H9 (cell line): ENCODE measurements at regions not wholly inside any gene's neighbourhood (a gene's known extent, or its start where the extent isn't known, plus 50 kb on each side); places are given as distances from the start of the nearest gene placed in this dataset.

Experiments used
- DNase-seq: peaks from one replicate; pipeline ENCODE4 v3.0.0-alpha.2; 2017
- H2AFZ ChIP-seq: one replicate; pipeline ENCODE4 v1.6.1; 2013; ENCODE audit warnings: mild to moderate bottlenecking, low read length, control low read depth, moderate library complexity
- H2AK5ac ChIP-seq: 2 replicates; pipeline ENCODE4 v1.6.1; 2013; ENCODE audit warnings: low read length, control low read depth, mixed read lengths; ENCODE audit not compliant: insufficient read length
- H2BK120ac ChIP-seq: one replicate; pipeline ENCODE4 v1.6.1; 2013; ENCODE audit warnings: low read depth, mild to moderate bottlenecking, low read length, control low read depth, inconsistent platforms; ENCODE audit not compliant: poor library complexity, severe bottlenecking
- H2BK12ac ChIP-seq: 2 replicates; pipeline ENCODE4 v1.6.1; 2013; ENCODE audit warnings: low read length, control low read depth, mixed read lengths, low read depth; ENCODE audit not compliant: insufficient read length
- H2BK15ac ChIP-seq: 2 replicates; pipeline ENCODE4 v1.6.1; 2013; ENCODE audit warnings: low read depth, low read length, control low read depth
- H2BK20ac ChIP-seq: one replicate; pipeline ENCODE4 v1.6.1; 2013; ENCODE audit warnings: low read depth, mild to moderate bottlenecking, low read length, control low read depth, inconsistent platforms; ENCODE audit not compliant: poor library complexity, severe bottlenecking
- H2BK5ac ChIP-seq: 2 replicates; pipeline ENCODE4 v1.6.1; 2013; ENCODE audit warnings: low read length, control low read depth, mixed read lengths; ENCODE audit not compliant: insufficient read length
- H3K14ac ChIP-seq: 2 replicates; pipeline ENCODE4 v1.6.1; 2013; ENCODE audit warnings: low read length, control low read depth; ENCODE audit not compliant: insufficient read depth
- H3K18ac ChIP-seq: 2 replicates; pipeline ENCODE4 v1.6.1; 2013; ENCODE audit warnings: low read depth, mild to moderate bottlenecking, mixed read lengths, low read length, control low read depth; ENCODE audit not compliant: insufficient read length
- H3K23ac ChIP-seq: 2 replicates; pipeline ENCODE4 v1.6.1; 2013; ENCODE audit warnings: low read length, control low read depth, mixed read lengths, low read depth; ENCODE audit not compliant: insufficient read length
- H3K23me2 ChIP-seq: 2 replicates; pipeline ENCODE4 v1.6.1; 2013; ENCODE audit warnings: low read depth, mild to moderate bottlenecking, mixed read lengths, low read length, control low read depth; ENCODE audit not compliant: insufficient read length, poor library complexity, severe bottlenecking
- H3K27ac ChIP-seq: 2 replicates; pipeline ENCODE4 v1.5.1; 2013; ENCODE audit warnings: low read length, control low read depth, mixed read lengths, low read depth; ENCODE audit not compliant: insufficient read length
- H3K27me3 ChIP-seq: 2 replicates; pipeline ENCODE4 v1.6.1; 2013; ENCODE audit warnings: low read length, control low read depth, inconsistent platforms; ENCODE audit not compliant: insufficient read depth
- H3K4ac ChIP-seq: 2 replicates; pipeline ENCODE4 v1.6.1; 2013; ENCODE audit warnings: low read depth, mild to moderate bottlenecking, control low read depth, inconsistent platforms, low read length, moderate library complexity
- H3K4me1 ChIP-seq: 2 replicates; pipeline ENCODE4 v1.6.1; 2013; ENCODE audit warnings: low read length, control low read depth, inconsistent platforms; ENCODE audit not compliant: insufficient read depth
- H3K4me2 ChIP-seq: 2 replicates; pipeline ENCODE4 v1.6.1; 2013; ENCODE audit warnings: low read length, control low read depth, mixed read lengths; ENCODE audit not compliant: insufficient read length, insufficient read depth
- H3K56ac ChIP-seq: 2 replicates; pipeline ENCODE4 v1.6.1; 2013; ENCODE audit warnings: low read depth, mild to moderate bottlenecking, mixed read lengths, low read length, control low read depth; ENCODE audit not compliant: insufficient read length
- H3K79me1 ChIP-seq: 2 replicates; pipeline ENCODE4 v1.6.1; 2013; ENCODE audit warnings: low read depth, mild to moderate bottlenecking, moderate library complexity, low read length, control low read depth, inconsistent platforms; ENCODE audit not compliant: insufficient read depth, poor library complexity, severe bottlenecking
- H3K79me2 ChIP-seq: 2 replicates; pipeline ENCODE4 v1.6.1; 2013; ENCODE audit warnings: low read length, control low read depth, inconsistent platforms; ENCODE audit not compliant: insufficient read depth
- H3K9ac ChIP-seq: 2 replicates; pipeline ENCODE4 v1.6.1; 2013; ENCODE audit warnings: low read length, control low read depth, mixed read lengths; ENCODE audit not compliant: insufficient read length; ENCODE audit errors: extremely low read depth
- H3K9me3 ChIP-seq: one replicate; pipeline ENCODE4 v1.6.1; 2013; ENCODE audit warnings: low read depth, low read length, inconsistent platforms; ENCODE audit not compliant: control insufficient read depth
- H3T11ph ChIP-seq: one replicate; pipeline ENCODE4 v1.6.1; 2013; ENCODE audit warnings: mild to moderate bottlenecking, low read length, control low read depth, inconsistent platforms
- H4K20me1 ChIP-seq: one replicate; pipeline ENCODE4 v1.6.1; 2013; ENCODE audit not compliant: control insufficient read depth, insufficient read length, insufficient read depth
- H4K5ac ChIP-seq: 2 replicates; pipeline ENCODE4 v1.6.1; 2013; ENCODE audit warnings: low read depth, mild to moderate bottlenecking, mixed read lengths, low read length, control low read depth; ENCODE audit not compliant: insufficient read length
- H4K8ac ChIP-seq: replicated peaks from 2 replicates; pipeline ENCODE4 v1.6.1; 2013; ENCODE audit warnings: low read length, control low read depth, mixed read lengths, low read depth; ENCODE audit not compliant: insufficient read length
- H4K91ac ChIP-seq: 2 replicates; pipeline ENCODE4 v1.6.1; 2013; ENCODE audit warnings: low read depth, mild to moderate bottlenecking, moderate library complexity, mixed read lengths, low read length, control low read depth; ENCODE audit not compliant: insufficient read length
- H3K27ac Mint-ChIP-seq, 3 experiments: 2 replicates in 2 of 3; 3 replicates in 1 of 3; pipeline ENCODE4 v1.8.0; 2020 to 2021; ENCODE audit warnings: mixed read lengths in 3 of 3, mild to moderate bottlenecking in 1 of 3, moderate library complexity in 1 of 3
- H3K27me3 Mint-ChIP-seq: 2 replicates; pipeline ENCODE4 v1.8.0; 2021; ENCODE audit warnings: low read depth, mild to moderate bottlenecking, moderate library complexity, mixed read lengths
- H3K36me3 Mint-ChIP-seq, 3 experiments: 2 replicates in 2 of 3; 3 replicates in 1 of 3; pipeline ENCODE4 v1.8.0; 2020 to 2021; ENCODE audit warnings: low read depth in 3 of 3, mixed read lengths in 3 of 3; ENCODE audit not compliant: insufficient read depth in 1 of 3
- H3K4me1 Mint-ChIP-seq, 2 experiments: 2 replicates each; pipeline ENCODE4 v1.8.0; 2020; ENCODE audit warnings: mixed read lengths in 2 of 2
- H3K4me3 Mint-ChIP-seq, 2 experiments: 2 replicates in 1 of 2; 3 replicates in 1 of 2; pipeline ENCODE4 v1.8.0; 2020 to 2021; ENCODE audit warnings: mild to moderate bottlenecking in 2 of 2, mixed read lengths in 2 of 2, moderate library complexity in 1 of 2
- H3K9me3 Mint-ChIP-seq, 2 experiments: 2 replicates in 1 of 2; 3 replicates in 1 of 2; pipeline ENCODE4 v1.8.0; 2020; ENCODE audit warnings: mild to moderate bottlenecking in 2 of 2, mixed read lengths in 2 of 2, moderate library complexity in 1 of 2
- TF ChIP-seq, protein P1 (sequence below): fragments of 200-600 bp; sonication (generic); conservative IDR thresholded peaks from 3 replicates; pipeline ENCODE4 v1.8.0; 2021; ENCODE audit warnings: antibody characterized with exemption, mild to moderate bottlenecking

DNA sequence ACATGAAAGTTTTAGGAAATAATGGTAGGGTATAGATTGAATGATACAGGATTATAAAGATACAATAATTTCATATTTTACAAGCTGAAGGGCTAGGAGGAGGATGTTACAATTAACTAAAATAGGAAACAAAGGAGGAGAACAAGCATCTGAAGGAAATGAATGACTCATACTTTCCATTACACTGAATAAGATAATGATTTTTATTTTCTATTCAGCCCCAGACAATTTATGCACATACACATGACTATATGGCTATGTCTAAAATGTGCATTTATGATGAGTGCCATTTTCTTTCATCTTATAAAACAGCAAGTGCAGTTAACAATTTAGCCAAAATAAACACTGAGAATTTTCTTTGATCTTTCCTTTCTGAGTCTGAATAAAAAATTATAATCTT lies 994.6 kb upstream of the ADGRB3 start:
- Histone ChIP-seq H4K91ac (no peak overlapping the region), H3K56ac (no peak overlapping the region), H3K14ac (no peak overlapping the region), H2AFZ (no peak overlapping the region), H3K23ac (no peak overlapping the region), H2BK12ac (no peak overlapping the region), H3T11ph (no peak overlapping the region), H3K9me3 (no peaks in the 10 kb centered on the region), H3K4ac (no peak overlapping the region), H3K27ac (no peak overlapping the region), H3K4me2 (no peak overlapping the region), H3K9ac (no peak overlapping the region), H3K79me1 (no peaks in the 10 kb centered on the region), H3K27me3 (no peaks in the 10 kb centered on the region), H3K79me2 (no peaks in the 10 kb centered on the region), H2AK5ac (no peak overlapping the region), H4K8ac (no peak overlapping the region), H4K20me1 (no peaks in the 10 kb centered on the region), H2BK15ac (no peak overlapping the region), H3K23me2 (no peaks in the 10 kb centered on the region), H2BK5ac (no peak overlapping the region), H3K18ac (no peak overlapping the region), H2BK20ac (no peak overlapping the region), H4K5ac (no peak overlapping the region), H3K4me1 (no peaks in the 10 kb centered on the region), H2BK120ac (no peak overlapping the region)
- H3K9me3 Mint-ChIP-seq: no peaks in the 10 kb centered on the region; a peak in 1 of 5 replicates
- no peak for DNase-seq
- no peak overlapping the region for H3K27ac Mint-ChIP-seq
- TF ChIP-seq, protein P1, sequence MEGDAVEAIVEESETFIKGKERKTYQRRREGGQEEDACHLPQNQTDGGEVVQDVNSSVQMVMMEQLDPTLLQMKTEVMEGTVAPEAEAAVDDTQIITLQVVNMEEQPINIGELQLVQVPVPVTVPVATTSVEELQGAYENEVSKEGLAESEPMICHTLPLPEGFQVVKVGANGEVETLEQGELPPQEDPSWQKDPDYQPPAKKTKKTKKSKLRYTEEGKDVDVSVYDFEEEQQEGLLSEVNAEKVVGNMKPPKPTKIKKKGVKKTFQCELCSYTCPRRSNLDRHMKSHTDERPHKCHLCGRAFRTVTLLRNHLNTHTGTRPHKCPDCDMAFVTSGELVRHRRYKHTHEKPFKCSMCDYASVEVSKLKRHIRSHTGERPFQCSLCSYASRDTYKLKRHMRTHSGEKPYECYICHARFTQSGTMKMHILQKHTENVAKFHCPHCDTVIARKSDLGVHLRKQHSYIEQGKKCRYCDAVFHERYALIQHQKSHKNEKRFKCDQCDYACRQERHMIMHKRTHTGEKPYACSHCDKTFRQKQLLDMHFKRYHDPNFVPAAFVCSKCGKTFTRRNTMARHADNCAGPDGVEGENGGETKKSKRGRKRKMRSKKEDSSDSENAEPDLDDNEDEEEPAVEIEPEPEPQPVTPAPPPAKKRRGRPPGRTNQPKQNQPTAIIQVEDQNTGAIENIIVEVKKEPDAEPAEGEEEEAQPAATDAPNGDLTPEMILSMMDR: no peak
- peaks cover 0 to 2% (median 0%) of the 10 kb centered on the region in 3 experiments; a peak in 1 of 7 replicates for H3K36me3 Mint-ChIP-seq
- H3K4me1 Mint-ChIP-seq: no peaks in the 10 kb centered on the region
- H3K4me3 Mint-ChIP-seq: no peak overlapping the region
- H3K27me3 Mint-ChIP-seq: no peaks in the 10 kb centered on the region
